ENCODE measurements at regions not wholly inside any gene's neighbourhood (a gene's known extent, or its start where the extent isn't known, plus 50 kb on each side); places are given as distances from the start of the nearest gene placed in this dataset.

- no peak for TF ChIP-seq CTCF (IDR thresholded peaks at IDR 0.05)
- no peak for TF ChIP-seq POLR2AphosphoS5 (IDR thresholded peaks at IDR 0.05)
- TF ChIP-seq POLR2A (IDR thresholded peaks at IDR 0.05), result no peak
- no peak for TF ChIP-seq EP300 (IDR thresholded peaks at IDR 0.05)
Measured at GRCh38 chr1:225707824-225708223, 54.9 kb upstream of the ENAH start.
